Activated B cell treated with CpG ODN at 0.5 μM for 24 hours (primary cell): ENCODE measurements at regions not wholly inside any gene's neighbourhood (a gene's known extent, or its start where the extent isn't known, plus 50 kb on each side); places are given as distances from the start of the nearest gene placed in this dataset.

ENCODE experiments used
- ATAC-seq: fragments of 200-7000 bp; cut with Tn5 transposase; one replicate; pipeline ENCODE4 v1.10.0; 2021; ENCODE audit warnings: low read depth, mild to moderate bottlenecking, moderate library complexity
- CTCF ChIA-PET: fragments of 350-600 bp; sonication (Branson Sonifier 250); formaldehyde crosslinking; loops from one replicate; lab custom pipeline; 2021; ENCODE audit warnings: antibody characterized with exemption; lab: Charles Lee
- POLR2A ChIA-PET: fragments of 350-600 bp; sonication (Branson Sonifier 250); formaldehyde crosslinking; loops from one replicate; lab custom pipeline; 2021; ENCODE audit warnings: antibody characterized with exemption; lab: Charles Lee
- DNase-seq: peaks from one replicate; pipeline ENCODE4 v3.0.0; 2022
- H3K27ac Mint-ChIP-seq: one replicate; pipeline ENCODE4 v1.8.0; 2020; ENCODE audit warnings: mixed read lengths
- H3K27me3 Mint-ChIP-seq: one replicate; pipeline ENCODE4 v1.8.0; 2021; ENCODE audit warnings: mixed read lengths
- H3K36me3 Mint-ChIP-seq: one replicate; pipeline ENCODE4 v1.8.0; 2021; ENCODE audit warnings: low read depth, mixed read lengths
- H3K4me1 Mint-ChIP-seq: one replicate; pipeline ENCODE4 v1.8.0; 2021; ENCODE audit warnings: mixed read lengths
- H3K4me3 Mint-ChIP-seq: one replicate; pipeline ENCODE4 v1.8.0; 2020; ENCODE audit warnings: mild to moderate bottlenecking, mixed read lengths
- H3K9me3 Mint-ChIP-seq: one replicate; pipeline ENCODE4 v1.8.0; 2020; ENCODE audit warnings: mixed read lengths
- intact Hi-C: fragments of 100-400 bp; cut with micrococcal nuclease; formaldehyde crosslinking; loops from one replicate; pipeline ENCODE4 v1.15.1; 2024
- TF ChIP-seq, protein P1 (sequence below): fragments of 200-600 bp; IDR thresholded peaks from one replicate; pipeline ENCODE4 v1.8.0; 2022; ENCODE audit warnings: antibody characterized with exemption, mild to moderate bottlenecking

- no peaks in the 10 kb centered on the region for H3K9me3 Mint-ChIP-seq
- TF ChIP-seq, protein P1, sequence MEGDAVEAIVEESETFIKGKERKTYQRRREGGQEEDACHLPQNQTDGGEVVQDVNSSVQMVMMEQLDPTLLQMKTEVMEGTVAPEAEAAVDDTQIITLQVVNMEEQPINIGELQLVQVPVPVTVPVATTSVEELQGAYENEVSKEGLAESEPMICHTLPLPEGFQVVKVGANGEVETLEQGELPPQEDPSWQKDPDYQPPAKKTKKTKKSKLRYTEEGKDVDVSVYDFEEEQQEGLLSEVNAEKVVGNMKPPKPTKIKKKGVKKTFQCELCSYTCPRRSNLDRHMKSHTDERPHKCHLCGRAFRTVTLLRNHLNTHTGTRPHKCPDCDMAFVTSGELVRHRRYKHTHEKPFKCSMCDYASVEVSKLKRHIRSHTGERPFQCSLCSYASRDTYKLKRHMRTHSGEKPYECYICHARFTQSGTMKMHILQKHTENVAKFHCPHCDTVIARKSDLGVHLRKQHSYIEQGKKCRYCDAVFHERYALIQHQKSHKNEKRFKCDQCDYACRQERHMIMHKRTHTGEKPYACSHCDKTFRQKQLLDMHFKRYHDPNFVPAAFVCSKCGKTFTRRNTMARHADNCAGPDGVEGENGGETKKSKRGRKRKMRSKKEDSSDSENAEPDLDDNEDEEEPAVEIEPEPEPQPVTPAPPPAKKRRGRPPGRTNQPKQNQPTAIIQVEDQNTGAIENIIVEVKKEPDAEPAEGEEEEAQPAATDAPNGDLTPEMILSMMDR: no peak
- H3K4me1 Mint-ChIP-seq: peaks cover 45% of the 10 kb centered on the region
- H3K27me3 Mint-ChIP-seq: peaks cover 2% of the 10 kb centered on the region
- H3K27ac Mint-ChIP-seq: no peak overlapping the region
- ATAC-seq (peak; percentile 49), DNase-seq (no peak)
- intact Hi-C loops: no loop called here
- no peaks in the 10 kb centered on the region for H3K36me3 Mint-ChIP-seq
- no peak overlapping the region for H3K4me3 Mint-ChIP-seq
- CTCF ChIA-PET: no interaction called here
- POLR2A ChIA-PET: no interaction called here
These were observed 191.8 kb upstream of the E2F8 start for GRCh38 chr11:19432370-19433061.

DNA sequence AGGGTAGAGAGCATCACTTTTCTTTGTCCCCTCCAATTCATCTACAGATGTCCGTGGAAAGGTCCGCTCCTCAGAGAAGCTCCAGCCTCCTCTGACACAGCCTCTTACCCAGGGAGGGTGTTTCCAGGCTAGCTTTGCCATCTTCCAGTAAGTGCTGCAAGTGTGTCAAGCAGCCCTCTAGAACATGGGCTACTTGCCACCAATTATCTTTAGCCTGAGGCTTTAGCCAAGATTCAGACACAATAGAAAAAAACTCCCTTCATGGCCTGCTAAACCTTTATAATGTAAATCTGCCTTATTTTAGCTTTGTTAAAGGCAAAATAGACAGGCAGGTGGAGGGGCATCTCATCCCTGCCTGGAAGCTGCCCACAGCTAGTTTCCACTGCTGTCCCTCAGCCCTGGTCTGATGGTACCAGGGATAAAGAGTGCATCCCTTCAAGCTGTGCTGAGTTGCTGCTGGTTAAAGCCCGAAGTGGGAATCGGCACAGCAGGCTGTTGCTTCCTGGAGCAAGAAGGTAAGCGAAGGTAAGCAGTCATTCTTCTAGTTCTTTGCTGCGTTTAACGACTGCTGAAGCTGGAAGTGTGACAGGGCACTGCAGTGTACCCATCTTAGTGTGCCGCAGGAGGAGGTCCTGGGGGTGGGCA is 190.1 kb upstream of the E2F8 start:
- Mint-ChIP-seq H3K4me1 (peaks cover 44% of the 10 kb centered on the region), H3K36me3 (no peaks in the 10 kb centered on the region), H3K9me3 (no peaks in the 10 kb centered on the region), H3K27me3 (peaks cover 2% of the 10 kb centered on the region), H3K27ac (no peak overlapping the region), H3K4me3 (no peak overlapping the region)
- no peak for DNase-seq
- ChIA-PET POLR2A (no interaction called here), CTCF (no interaction called here)
- TF ChIP-seq, protein P1: no peak
- ATAC-seq: no peak
- intact Hi-C loops: no loop called here

DNA sequence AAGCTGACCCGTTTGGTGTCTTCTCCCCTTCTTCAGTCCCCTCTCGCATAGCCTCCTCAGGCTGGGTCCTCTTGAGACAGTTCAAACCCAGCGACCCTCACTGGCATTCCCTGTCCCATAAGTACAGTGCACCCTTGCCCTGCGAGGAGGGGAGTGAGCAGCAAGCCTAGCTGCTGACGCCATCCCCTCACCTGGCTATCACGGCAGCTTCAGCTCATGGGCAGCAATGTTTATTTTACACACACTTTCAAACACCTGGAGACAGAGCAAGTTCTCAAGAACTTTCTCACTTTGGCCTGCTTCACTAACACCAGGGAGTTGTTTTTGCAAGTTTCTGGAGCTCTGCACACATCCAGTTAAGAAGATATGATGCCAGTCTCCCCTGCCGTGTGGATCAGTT is 189.6 kb upstream of the E2F8 start:
- Mint-ChIP-seq H3K36me3 (no peaks in the 10 kb centered on the region), H3K27ac (peak overlapping the region; percentile 9), H3K9me3 (no peaks in the 10 kb centered on the region), H3K27me3 (peaks cover 2% of the 10 kb centered on the region), H3K4me3 (no peak overlapping the region), H3K4me1 (peaks cover 42% of the 10 kb centered on the region)
- ChIA-PET CTCF (no interaction called here), POLR2A (no interaction called here)
- intact Hi-C loops: no loop called here
- TF ChIP-seq, protein P1: no peak
- ATAC-seq: no peak
- DNase-seq: no peak

DNA sequence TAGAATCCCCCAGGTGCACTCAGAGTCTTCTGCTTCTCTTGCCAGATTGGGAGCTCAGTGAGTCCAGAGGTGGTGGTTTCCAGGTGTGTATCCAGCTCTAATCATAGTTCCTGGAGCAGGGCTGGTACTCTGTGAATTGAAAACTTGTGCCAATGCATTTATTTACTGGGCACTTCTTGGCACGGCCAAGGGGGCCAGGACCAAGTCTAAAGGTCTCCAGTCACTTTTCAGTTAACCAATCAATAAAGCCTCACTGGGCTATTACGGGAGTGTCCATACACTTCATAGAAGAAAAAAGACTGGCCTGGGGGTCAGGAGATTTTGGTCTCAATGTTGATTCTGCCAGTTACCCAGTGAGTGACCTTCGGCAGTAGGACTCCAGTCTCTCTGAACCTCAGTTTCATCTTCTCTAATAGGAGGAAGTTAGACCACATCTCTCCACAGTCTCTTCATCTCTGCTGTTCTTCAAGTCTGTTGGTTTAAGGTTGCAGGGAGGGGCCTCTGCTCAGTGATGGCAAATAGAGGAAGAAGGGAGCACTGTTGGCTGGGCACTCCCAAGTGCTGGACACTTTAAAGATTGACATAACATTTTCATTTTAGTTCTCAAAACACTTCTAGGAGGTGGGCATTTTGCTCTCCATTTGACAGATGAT is 188.5 kb upstream of the E2F8 start:
- peaks cover 2% of the 10 kb centered on the region for H3K27me3 Mint-ChIP-seq
- CTCF ChIA-PET: no interaction called here
- POLR2A ChIA-PET: no interaction called here

More for the DNA sequence above, 188.5 kb upstream of the E2F8 start:
- TF ChIP-seq, protein P1: no peak
- Mint-ChIP-seq H3K9me3 (no peaks in the 10 kb centered on the region), H3K27ac (no peak overlapping the region), H3K36me3 (no peaks in the 10 kb centered on the region), H3K4me3 (no peak overlapping the region), H3K4me1 (peaks cover 41% of the 10 kb centered on the region)
- no peak for DNase-seq
- ATAC-seq: no peak
- intact Hi-C loops: no loop called here
